K562 (cell line): ENCODE measurements at regions not wholly inside any gene's neighbourhood (a gene's known extent, or its start where the extent isn't known, plus 50 kb on each side); places are given as distances from the start of the nearest gene placed in this dataset.

Experiments
- ATAC-seq: fragments of 200-7000 bp; cut with Tn5 transposase; 3 replicates; pipeline ENCODE4 v1.9.1; 2020; ENCODE audit warnings: moderate library complexity
- BruUV-seq: library from RNA; stranded (reverse); fragments of 400-500 nt; replicated peaks from 2 replicates; lab custom pipeline; 2021; lab: Mats Ljungman, UMichigan
- CTCF ChIA-PET: fragments of 300-600 bp; formaldehyde crosslinking; extraction: SDS; loops from one replicate; lab custom pipeline; 2021; ENCODE audit warnings: low intra/inter-chr PET ratio; lab: Yijun Ruan, JAX
- POLR2A ChIA-PET: fragments of 300-600, 350-650 bp; sonication (Branson Sonifier 250); formaldehyde crosslinking; extraction: SDS; loops from one replicate; lab custom pipeline; 2021; ENCODE audit warnings: antibody characterized with exemption, inconsistent platforms; lab: Yijun Ruan, JAX
- DNase-seq, 4 experiments: peaks; one replicate each; pipeline versions ENCODE4 v3.0.0 to v3.0.0-alpha.2; 2011 to 2018; ENCODE audit warnings: low spot score in 3 of 4, mixed read lengths in 3 of 4; ENCODE audit errors: extremely low read depth in 1 of 4
- FAIRE-seq: peaks from 2 replicates; lab custom pipeline; 2011; peaks lifted over from hg19 to GRCh38; lab: Jason Lieb, UNC
- H2AFZ ChIP-seq: 2 replicates; pipeline ENCODE4 v1.6.0; 2011; ENCODE audit warnings: low read depth, low read length, control low read depth, inconsistent platforms
- H3K27ac ChIP-seq: fragments of 200-600 bp; 3 replicates; pipeline ENCODE4 v1.8.0; 2011; ENCODE audit warnings: low read depth, mild to moderate bottlenecking, control low read depth, inconsistent platforms, low read length, moderate library complexity, mixed read lengths; ENCODE audit errors: extremely low read depth
- H3K27me3 ChIP-seq, 2 experiments: fragments of 300-600 bp in 1 of 2; 2 replicates in 1 of 2; 3 replicates in 1 of 2; pipeline versions ENCODE4 v1.6.0 to v1.8.0; 2011; ENCODE audit warnings: inconsistent platforms in 2 of 2, low read length in 2 of 2, mild to moderate bottlenecking in 1 of 2, mixed read lengths in 1 of 2, moderate library complexity in 1 of 2; ENCODE audit not compliant: control insufficient read depth in 2 of 2, insufficient read depth in 2 of 2
- H3K36me3 ChIP-seq: fragments of 300-600 bp; 3 replicates; pipeline ENCODE4 v1.8.0; 2011; ENCODE audit warnings: mild to moderate bottlenecking, low read length, inconsistent platforms; ENCODE audit not compliant: control insufficient read depth, insufficient read depth
- H3K4me1 ChIP-seq, 2 experiments: fragments of 200-600 bp in 1 of 2; replicated peaks in 1 of 2; 2 replicates in 1 of 2; 3 replicates in 1 of 2; pipeline versions ENCODE4 v1.5.1 to v1.8.0; 2011; ENCODE audit warnings: inconsistent platforms in 2 of 2, low read length in 2 of 2, mild to moderate bottlenecking in 1 of 2, mixed read lengths in 1 of 2, moderate library complexity in 1 of 2; ENCODE audit not compliant: control insufficient read depth in 2 of 2, insufficient read depth in 2 of 2
- H3K4me2 ChIP-seq: 2 replicates; pipeline ENCODE4 v1.6.1; 2011; ENCODE audit warnings: low read length, control low read depth, inconsistent platforms, mixed read lengths; ENCODE audit not compliant: insufficient read depth
- H3K4me3 ChIP-seq: fragments of 200-600 bp; sonication (generic), shearing (Covaris generic); 2 replicates; pipeline ENCODE4 v1.5.1; 2016; ENCODE audit warnings: control low read depth, inconsistent platforms
- H3K79me2 ChIP-seq: fragments of 200-600 bp; 3 replicates; pipeline ENCODE4 v1.8.0; 2011; ENCODE audit warnings: low read length, inconsistent platforms; ENCODE audit not compliant: control insufficient read depth, insufficient read depth
- H3K9ac ChIP-seq, 2 experiments: 2 replicates each; pipeline versions ENCODE4 v1.6.0 to v1.6.1; 2011; ENCODE audit warnings: low read depth in 2 of 2, low read length in 2 of 2, control low read depth in 1 of 2, inconsistent platforms in 1 of 2, mild to moderate bottlenecking in 1 of 2, mixed read lengths in 1 of 2; ENCODE audit not compliant: insufficient read depth in 1 of 2
- H3K9me1 ChIP-seq: one replicate; pipeline ENCODE4 v1.6.0; 2011; ENCODE audit warnings: inconsistent platforms, mild to moderate bottlenecking, low read length, moderate library complexity; ENCODE audit not compliant: control insufficient read depth, insufficient read depth
- H3K9me3 ChIP-seq: replicated peaks from 2 replicates; pipeline ENCODE4 v1.5.1; 2011; ENCODE audit warnings: low read depth, low read length, inconsistent platforms; ENCODE audit not compliant: control insufficient read depth, insufficient read depth
- H4K20me1 ChIP-seq: replicated peaks from 2 replicates; pipeline ENCODE4 v1.6.1; 2011; ENCODE audit warnings: low read length, inconsistent platforms, mixed read lengths; ENCODE audit not compliant: control insufficient read depth, insufficient read depth
- ARID4B ChIP-seq: sonication (generic); formaldehyde crosslinking; IDR thresholded peaks from 2 replicates; pipeline ENCODE4 v1.8.0; 2022; ENCODE audit warnings: mild to moderate bottlenecking, missing genetic modification reagents
- BMI1 ChIP-seq: fragments of 150-350 bp; IDR thresholded peaks from 2 replicates; pipeline ENCODE4 v1.6.1; 2014; ENCODE audit warnings: low read length
- CLOCK ChIP-seq: fragments of 250-450 bp; sonication (Bioruptor Pico); IDR thresholded peaks from 2 replicates; pipeline ENCODE4 v1.4.0; 2020; ENCODE audit warnings: mild to moderate bottlenecking, moderate library complexity, borderline replicate concordance
- CXXC5 ChIP-seq: fragments of 250-450 bp; sonication (Bioruptor Pico); IDR thresholded peaks from 2 replicates; pipeline ENCODE4 v1.8.0; 2022; ENCODE audit warnings: inconsistent platforms, mild to moderate bottlenecking, moderate library complexity
- HOMEZ ChIP-seq: fragments of 250-450 bp; sonication (Bioruptor Pico); IDR thresholded peaks from 2 replicates; pipeline ENCODE4 v1.4.0; 2020; ENCODE audit warnings: mild to moderate bottlenecking, moderate library complexity
- KDM4B ChIP-seq, 2 experiments: fragments of 450-650 bp in 1 of 2; sonication (generic) in 1 of 2; IDR thresholded peaks; 2 replicates each; pipeline ENCODE4 v1.6.1; 2016 to 2017; ENCODE audit warnings: borderline replicate concordance in 2 of 2, antibody characterized with exemption in 1 of 2, low read depth in 1 of 2, mild to moderate bottlenecking in 1 of 2
- PCBP1 ChIP-seq: fragments of 200-400 bp; formaldehyde crosslinking; IDR thresholded peaks from 2 replicates; pipeline ENCODE4 v1.6.1; 2018; ENCODE audit warnings: mild to moderate bottlenecking, low read depth, low read length; ENCODE audit not compliant: poor library complexity, severe bottlenecking
- PHF20 ChIP-seq: fragments of 450-650 bp; IDR thresholded peaks from 2 replicates; pipeline ENCODE4 v1.6.1; 2018; ENCODE audit not compliant: partially characterized antibody
- TBL1XR1 ChIP-seq, 2 experiments: IDR thresholded peaks; 2 replicates each; pipeline ENCODE4 v1.6.1; 2012; ENCODE audit warnings: improper control_type of control experiment in 2 of 2, low read length in 2 of 2, mild to moderate bottlenecking in 1 of 2
- ZC3H8 ChIP-seq: fragments of 450-650 bp; IDR thresholded peaks from 2 replicates; pipeline ENCODE4 v1.6.1; 2017
- ZNF121 ChIP-seq: sonication (generic); formaldehyde crosslinking; conservative IDR thresholded peaks from 2 replicates; pipeline ENCODE4 v1.8.0; 2022; ENCODE audit warnings: missing genetic modification reagents
- ZNF124 ChIP-seq: sonication (generic); formaldehyde crosslinking; IDR thresholded peaks from 2 replicates; pipeline ENCODE4 v1.8.1; 2022; ENCODE audit warnings: missing genetic modification reagents
- ZNF217 ChIP-seq: sonication (generic); formaldehyde crosslinking; IDR thresholded peaks from 2 replicates; pipeline ENCODE4 v1.8.0; 2022; ENCODE audit warnings: mild to moderate bottlenecking, missing genetic modification reagents
- WGBS: fragments of 100-300 bp; shearing (Covaris generic); methylation state at CpG from one replicate; pipeline ENCODE4 v1.1.6; 2016; ENCODE audit warnings: low coverage, mixed read lengths; ENCODE audit not compliant: insufficient coverage; ENCODE audit errors: missing lambda C conversion rate; 5-methylcytosine and 5-hydroxymethylcytosine counted together
- in situ Hi-C: fragments of 300-500 bp; cut with MboI; formaldehyde crosslinking; loops from 4 replicates; pipeline ENCODE4 v1.15.0; 2018; ENCODE audit warnings: inconsistent platforms, mixed read lengths
- intact Hi-C: fragments of 100-400 bp; cut with micrococcal nuclease; formaldehyde crosslinking; loops from 2 replicates; pipeline ENCODE4 v1.14.2; 2022

DNA sequence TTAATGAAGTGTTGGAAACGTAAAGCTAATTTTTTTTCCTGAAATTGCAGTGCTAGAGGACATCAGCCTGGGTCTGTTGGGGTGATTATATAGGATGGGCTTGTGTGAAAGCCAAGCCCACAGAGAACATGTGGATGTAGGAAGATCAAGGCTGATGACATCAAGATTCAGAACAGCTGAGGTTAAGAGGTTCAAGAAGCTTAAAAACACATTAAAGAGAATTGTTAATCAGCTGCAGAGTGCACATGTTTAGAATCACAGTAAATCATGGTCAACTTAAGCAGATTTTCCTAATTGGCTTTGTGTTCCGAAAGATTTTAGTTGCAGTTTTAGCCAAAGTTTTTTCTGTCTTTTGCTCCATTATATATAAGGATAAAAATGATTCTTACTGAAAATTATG, 87.9 kb upstream of the PRICKLE1 start:
- no peak overlapping the region for H3K4me2 ChIP-seq
- FAIRE-seq (no peak), DNase-seq (no peak), ATAC-seq (no peak)
- no peak overlapping the region for H3K9ac ChIP-seq
- BruUV-seq, result no TSS peak
- H2AFZ ChIP-seq, result no peak overlapping the region
- no peak overlapping the region for H3K27ac ChIP-seq
- ChIA-PET CTCF (no interaction called here), POLR2A (no interaction called here)
- H3K9me3 ChIP-seq, result no peaks in the 10 kb centered on the region
- TF ChIP-seq TBL1XR1 (IDR thresholded peaks at IDR 0.05; ENCODE audit: low read length in 2 of 2) (no peak), ZNF124 (CRISPR knock-in tag) (no peak), BMI1 (no peak), ARID4B (CRISPR knock-in tag) (no peak), PHF20 (no peak), ZNF121 (CRISPR knock-in tag) (no peak), HOMEZ (CRISPR knock-in tag) (no peak), ZNF217 (no peak), CXXC5 (CRISPR knock-in tag) (no peak), CLOCK (CRISPR knock-in tag) (no peak), ZC3H8 (no peak), PCBP1 (no peak), KDM4B (IDR thresholded peaks at IDR 0.05; ENCODE audit: borderline replicate concordance in 2 of 2, low read depth in 1 of 2) (no peak)
- in situ Hi-C loops, result no loop called here
- H3K36me3 ChIP-seq, result no peaks in the 10 kb centered on the region
- H3K27me3 ChIP-seq, result no peaks in the 10 kb centered on the region
- H3K4me3 ChIP-seq, result no peak overlapping the region
- intact Hi-C loops, result no loop called here
- H3K79me2 ChIP-seq, result no peaks in the 10 kb centered on the region
- no peaks in the 10 kb centered on the region for H3K9me1 ChIP-seq
- WGBS, result 0% methylated on average over 2 of the region's 2 CpGs
- no peaks in the 10 kb centered on the region for H4K20me1 ChIP-seq
- no peaks in the 10 kb centered on the region for H3K4me1 ChIP-seq
